ENCODE measurements at regions not wholly inside any gene's neighbourhood (a gene's known extent, or its start where the extent isn't known, plus 50 kb on each side); places are given as distances from the start of the nearest gene placed in this dataset.

DNA sequence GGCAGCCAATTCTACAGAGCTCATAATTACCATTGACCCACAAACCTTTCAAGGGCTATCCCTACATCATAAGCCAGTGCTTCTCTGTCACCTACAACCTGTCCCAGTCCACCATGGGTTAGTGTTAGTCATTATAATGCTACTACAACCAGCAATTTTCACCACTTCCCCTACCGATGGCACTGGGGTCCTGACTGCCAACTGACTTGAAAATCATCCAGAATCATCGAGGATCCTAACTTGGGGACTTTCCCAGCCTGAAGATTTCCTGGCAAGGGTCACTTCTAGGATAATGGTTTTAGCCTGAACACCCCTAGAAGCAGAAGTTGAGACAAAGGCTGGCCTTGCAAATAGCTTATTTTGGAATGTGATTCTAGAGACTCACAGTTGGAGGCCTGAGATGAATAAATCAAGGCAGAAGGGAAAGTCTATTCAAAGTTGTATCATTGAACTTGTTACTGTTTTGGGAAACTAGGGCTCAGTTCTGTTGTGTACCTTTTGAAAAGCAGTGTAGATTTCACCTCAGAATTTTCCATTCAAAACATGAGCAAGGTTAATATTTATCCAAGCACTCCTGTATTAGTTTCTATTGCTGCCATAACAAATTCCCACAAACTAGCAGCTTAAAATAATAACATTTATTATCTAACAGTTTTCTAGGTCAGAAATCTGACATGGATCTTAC is 633.0 kb downstream of the LRRC70 start (continued):
- TF ChIP-seq, protein P1, sequence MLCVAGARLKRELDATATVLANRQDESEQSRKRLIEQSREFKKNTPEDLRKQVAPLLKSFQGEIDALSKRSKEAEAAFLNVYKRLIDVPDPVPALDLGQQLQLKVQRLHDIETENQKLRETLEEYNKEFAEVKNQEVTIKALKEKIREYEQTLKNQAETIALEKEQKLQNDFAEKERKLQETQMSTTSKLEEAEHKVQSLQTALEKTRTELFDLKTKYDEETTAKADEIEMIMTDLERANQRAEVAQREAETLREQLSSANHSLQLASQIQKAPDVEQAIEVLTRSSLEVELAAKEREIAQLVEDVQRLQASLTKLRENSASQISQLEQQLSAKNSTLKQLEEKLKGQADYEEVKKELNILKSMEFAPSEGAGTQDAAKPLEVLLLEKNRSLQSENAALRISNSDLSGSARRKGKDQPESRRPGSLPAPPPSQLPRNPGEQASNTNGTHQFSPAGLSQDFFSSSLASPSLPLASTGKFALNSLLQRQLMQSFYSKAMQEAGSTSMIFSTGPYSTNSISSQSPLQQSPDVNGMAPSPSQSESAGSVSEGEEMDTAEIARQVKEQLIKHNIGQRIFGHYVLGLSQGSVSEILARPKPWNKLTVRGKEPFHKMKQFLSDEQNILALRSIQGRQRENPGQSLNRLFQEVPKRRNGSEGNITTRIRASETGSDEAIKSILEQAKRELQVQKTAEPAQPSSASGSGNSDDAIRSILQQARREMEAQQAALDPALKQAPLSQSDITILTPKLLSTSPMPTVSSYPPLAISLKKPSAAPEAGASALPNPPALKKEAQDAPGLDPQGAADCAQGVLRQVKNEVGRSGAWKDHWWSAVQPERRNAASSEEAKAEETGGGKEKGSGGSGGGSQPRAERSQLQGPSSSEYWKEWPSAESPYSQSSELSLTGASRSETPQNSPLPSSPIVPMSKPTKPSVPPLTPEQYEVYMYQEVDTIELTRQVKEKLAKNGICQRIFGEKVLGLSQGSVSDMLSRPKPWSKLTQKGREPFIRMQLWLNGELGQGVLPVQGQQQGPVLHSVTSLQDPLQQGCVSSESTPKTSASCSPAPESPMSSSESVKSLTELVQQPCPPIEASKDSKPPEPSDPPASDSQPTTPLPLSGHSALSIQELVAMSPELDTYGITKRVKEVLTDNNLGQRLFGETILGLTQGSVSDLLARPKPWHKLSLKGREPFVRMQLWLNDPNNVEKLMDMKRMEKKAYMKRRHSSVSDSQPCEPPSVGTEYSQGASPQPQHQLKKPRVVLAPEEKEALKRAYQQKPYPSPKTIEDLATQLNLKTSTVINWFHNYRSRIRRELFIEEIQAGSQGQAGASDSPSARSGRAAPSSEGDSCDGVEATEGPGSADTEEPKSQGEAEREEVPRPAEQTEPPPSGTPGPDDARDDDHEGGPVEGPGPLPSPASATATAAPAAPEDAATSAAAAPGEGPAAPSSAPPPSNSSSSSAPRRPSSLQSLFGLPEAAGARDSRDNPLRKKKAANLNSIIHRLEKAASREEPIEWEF (IDR thresholded peaks at IDR 0.05; ENCODE audit: insufficient replicate concordance, low read depth, low read length), result no peak
- TF ChIP-seq EZH2 (IDR thresholded peaks at IDR 0.05; ENCODE audit: borderline replicate concordance, control insufficient read depth, low read depth, low read length), result no peak
- TF ChIP-seq, protein P2, sequence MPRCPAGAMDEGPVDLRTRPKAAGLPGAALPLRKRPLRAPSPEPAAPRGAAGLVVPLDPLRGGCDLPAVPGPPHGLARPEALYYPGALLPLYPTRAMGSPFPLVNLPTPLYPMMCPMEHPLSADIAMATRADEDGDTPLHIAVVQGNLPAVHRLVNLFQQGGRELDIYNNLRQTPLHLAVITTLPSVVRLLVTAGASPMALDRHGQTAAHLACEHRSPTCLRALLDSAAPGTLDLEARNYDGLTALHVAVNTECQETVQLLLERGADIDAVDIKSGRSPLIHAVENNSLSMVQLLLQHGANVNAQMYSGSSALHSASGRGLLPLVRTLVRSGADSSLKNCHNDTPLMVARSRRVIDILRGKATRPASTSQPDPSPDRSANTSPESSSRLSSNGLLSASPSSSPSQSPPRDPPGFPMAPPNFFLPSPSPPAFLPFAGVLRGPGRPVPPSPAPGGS (IDR thresholded peaks at IDR 0.05; ENCODE audit: borderline replicate concordance, insufficient read depth, low read depth, low read length, poor library complexity, severe bottlenecking), result no peak
- TF ChIP-seq GABPA (IDR thresholded peaks at IDR 0.05; ENCODE audit: low read depth), result no peak
- TF ChIP-seq, protein P3, sequence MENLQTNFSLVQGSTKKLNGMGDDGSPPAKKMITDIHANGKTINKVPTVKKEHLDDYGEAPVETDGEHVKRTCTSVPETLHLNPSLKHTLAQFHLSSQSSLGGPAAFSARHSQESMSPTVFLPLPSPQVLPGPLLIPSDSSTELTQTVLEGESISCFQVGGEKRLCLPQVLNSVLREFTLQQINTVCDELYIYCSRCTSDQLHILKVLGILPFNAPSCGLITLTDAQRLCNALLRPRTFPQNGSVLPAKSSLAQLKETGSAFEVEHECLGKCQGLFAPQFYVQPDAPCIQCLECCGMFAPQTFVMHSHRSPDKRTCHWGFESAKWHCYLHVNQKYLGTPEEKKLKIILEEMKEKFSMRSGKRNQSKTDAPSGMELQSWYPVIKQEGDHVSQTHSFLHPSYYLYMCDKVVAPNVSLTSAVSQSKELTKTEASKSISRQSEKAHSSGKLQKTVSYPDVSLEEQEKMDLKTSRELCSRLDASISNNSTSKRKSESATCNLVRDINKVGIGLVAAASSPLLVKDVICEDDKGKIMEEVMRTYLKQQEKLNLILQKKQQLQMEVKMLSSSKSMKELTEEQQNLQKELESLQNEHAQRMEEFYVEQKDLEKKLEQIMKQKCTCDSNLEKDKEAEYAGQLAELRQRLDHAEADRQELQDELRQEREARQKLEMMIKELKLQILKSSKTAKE (IDR thresholded peaks at IDR 0.05; ENCODE audit: low read depth, poor library complexity, severe bottlenecking), result no peak
- TF ChIP-seq, protein P4, sequence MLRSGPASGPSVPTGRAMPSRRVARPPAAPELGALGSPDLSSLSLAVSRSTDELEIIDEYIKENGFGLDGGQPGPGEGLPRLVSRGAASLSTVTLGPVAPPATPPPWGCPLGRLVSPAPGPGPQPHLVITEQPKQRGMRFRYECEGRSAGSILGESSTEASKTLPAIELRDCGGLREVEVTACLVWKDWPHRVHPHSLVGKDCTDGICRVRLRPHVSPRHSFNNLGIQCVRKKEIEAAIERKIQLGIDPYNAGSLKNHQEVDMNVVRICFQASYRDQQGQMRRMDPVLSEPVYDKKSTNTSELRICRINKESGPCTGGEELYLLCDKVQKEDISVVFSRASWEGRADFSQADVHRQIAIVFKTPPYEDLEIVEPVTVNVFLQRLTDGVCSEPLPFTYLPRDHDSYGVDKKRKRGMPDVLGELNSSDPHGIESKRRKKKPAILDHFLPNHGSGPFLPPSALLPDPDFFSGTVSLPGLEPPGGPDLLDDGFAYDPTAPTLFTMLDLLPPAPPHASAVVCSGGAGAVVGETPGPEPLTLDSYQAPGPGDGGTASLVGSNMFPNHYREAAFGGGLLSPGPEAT (IDR thresholded peaks at IDR 0.05; ENCODE audit: low read depth), result no peak

Data from GM12878 (cell line).